Stimulated activated CD4-positive, alpha-beta T cell treated with anti-CD3 and anti-CD28 coated beads, Interleukin-1b, Interleukin-23, amount 100 ng/mL, for 24 hours (primary cell): ENCODE measurements at regions not wholly inside any gene's neighbourhood (a gene's known extent, or its start where the extent isn't known, plus 50 kb on each side); places are given as distances from the start of the nearest gene placed in this dataset.
"Not testable (repeated sequence)": the region's sequence is repeated elsewhere in the genome, so short reads cannot be mapped to it uniquely, and the experiment has no call there.

Experiments
- DNase-seq, 4 experiments: peaks; one replicate each; pipeline ENCODE4 v3.0.0-alpha.2; 2020; ENCODE audit warnings: low read depth in 4 of 4, low spot score in 1 of 4

- no peak for DNase-seq
These were observed 139.9 kb upstream of the NCOR2 start for GRCh38 chr12:124707316-124707715.

GRCh38 chr12:124706363-124706762, 139.0 kb upstream of the NCOR2 start:
- no peak for DNase-seq

- DNase-seq = no peak
These were observed 138.2 kb upstream of the NCOR2 start for GRCh38 chr12:124705545-124706138.

GRCh38 chr12:124704619-124705018, 137.2 kb upstream of the NCOR2 start:
- no peak for DNase-seq

GRCh38 chr12:124703856-124704255, 136.4 kb upstream of the NCOR2 start:
- DNase-seq = no peak

GRCh38 chr12:124702736-124703135, 135.3 kb upstream of the NCOR2 start:
- no peak for DNase-seq

- no peak for DNase-seq
These were observed 133.6 kb upstream of the NCOR2 start for GRCh38 chr12:124700810-124701592.

GRCh38 chr12:124699909-124700308, 132.5 kb upstream of the NCOR2 start:
- no peak for DNase-seq

GRCh38 chr12:124698998-124699305, 131.5 kb upstream of the NCOR2 start:
- DNase-seq = no peak

- no peak for DNase-seq
These were observed 131.0 kb upstream of the NCOR2 start for GRCh38 chr12:124698211-124698997.

- DNase-seq = not testable (repeated sequence)
These were observed 130.3 kb upstream of the NCOR2 start for GRCh38 chr12:124697722-124698121.

GRCh38 chr12:124696693-124697476, 129.5 kb upstream of the NCOR2 start:
- no peak for DNase-seq

GRCh38 chr12:124695861-124696260, 128.4 kb upstream of the NCOR2 start:
- DNase-seq = no peak

- DNase-seq = no peak
These were observed 127.6 kb upstream of the NCOR2 start for GRCh38 chr12:124694846-124695497.

GRCh38 chr12:124694250-124694649, 126.8 kb upstream of the NCOR2 start:
- no peak for DNase-seq

GRCh38 chr12:124693111-124693723, 125.8 kb upstream of the NCOR2 start:
- DNase-seq = no peak

GRCh38 chr12:124692443-124692842, 125.0 kb upstream of the NCOR2 start:
- DNase-seq = no peak

GRCh38 chr12:124691429-124691828, 124.0 kb upstream of the NCOR2 start:
- DNase-seq = no peak

GRCh38 chr12:124689631-124690030, 122.2 kb upstream of the NCOR2 start:
- no peak for DNase-seq

GRCh38 chr12:124688356-124688992, 121.1 kb upstream of the NCOR2 start:
- DNase-seq = no peak
